Tibial nerve (tissue), 4 donors: ENCODE measurements at regions not wholly inside any gene's neighbourhood (a gene's known extent, or its start where the extent isn't known, plus 50 kb on each side); places are given as distances from the start of the nearest gene placed in this dataset.

Source experiments
- CTCF ChIP-seq, 5 experiments: fragments of 200-600 bp in 3 of 5; fragments of 450-650 bp in 2 of 5; sonication (generic) in 3 of 5; IDR thresholded peaks; one replicate each; pipeline ENCODE4 v1.5.1; 2016 to 2019; ENCODE audit warnings: antibody characterized with exemption in 5 of 5, mild to moderate bottlenecking in 3 of 5, moderate library complexity in 2 of 5
- EP300 ChIP-seq, 2 donors: sonication (generic); formaldehyde crosslinking; IDR thresholded peaks; one replicate each; pipeline ENCODE4 v1.6.1; 2017; ENCODE audit warnings: antibody characterized with exemption in 2 of 2, mild to moderate bottlenecking in 1 of 2
- POLR2A ChIP-seq, 2 donors: fragments of 450-650 bp; IDR thresholded peaks; one replicate each; pipeline ENCODE4 v1.6.1; 2017; ENCODE audit warnings: antibody characterized with exemption in 2 of 2, mild to moderate bottlenecking in 2 of 2, moderate library complexity in 2 of 2

DNA sequence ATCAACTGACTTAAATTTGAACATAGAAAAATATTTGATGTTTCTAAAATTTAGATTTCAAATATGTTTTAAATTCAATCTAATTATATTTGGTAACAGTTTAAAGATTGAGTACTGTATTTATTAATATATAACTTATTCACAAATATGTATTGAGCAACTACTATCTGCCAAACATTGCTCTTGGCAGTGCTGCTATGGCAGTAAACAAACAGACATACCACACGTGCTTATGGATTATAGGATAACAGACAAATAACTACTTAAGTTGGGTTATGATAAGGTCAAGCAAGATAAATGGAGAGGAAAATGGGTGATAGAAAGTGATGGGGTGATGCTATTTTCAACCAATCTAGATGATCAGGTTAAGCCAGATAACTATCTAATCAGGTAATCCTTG is 538.1 kb downstream of the C12orf50 start:
- TF ChIP-seq POLR2A (IDR thresholded peaks at IDR 0.05), result no peak
- TF ChIP-seq CTCF (IDR thresholded peaks at IDR 0.05), result no peak
- no peak for TF ChIP-seq EP300 (IDR thresholded peaks at IDR 0.05)
